IPS-18a (cell line): ENCODE measurements at regions not wholly inside any gene's neighbourhood (a gene's known extent, or its start where the extent isn't known, plus 50 kb on each side); places are given as distances from the start of the nearest gene placed in this dataset.
A peak's percentile ranks its signal among the peaks of the same experiment; 100 is the strongest.
"Not testable (repeated sequence)": the region's sequence is repeated elsewhere in the genome, so short reads cannot be mapped to it uniquely, and the experiment has no call there.

Experiments
- H3K27ac ChIP-seq: one replicate; pipeline ENCODE4 v1.5.1; 2013; ENCODE audit warnings: low read length
- H3K27me3 ChIP-seq: one replicate; pipeline ENCODE4 v1.6.1; 2013; ENCODE audit warnings: mild to moderate bottlenecking, low read length; ENCODE audit not compliant: control insufficient read depth, insufficient read depth
- H3K36me3 ChIP-seq: one replicate; pipeline ENCODE4 v1.6.1; 2013; ENCODE audit warnings: low read depth, low read length; ENCODE audit not compliant: control insufficient read depth
- H3K4me1 ChIP-seq: one replicate; pipeline ENCODE4 v1.6.1; 2013; ENCODE audit warnings: low read depth, low read length; ENCODE audit not compliant: control insufficient read depth
- H3K4me3 ChIP-seq: one replicate; pipeline ENCODE4 v1.5.1; 2013; ENCODE audit warnings: low read length
- H3K9ac ChIP-seq: one replicate; pipeline ENCODE4 v1.6.1; 2013; ENCODE audit warnings: mild to moderate bottlenecking, low read length, moderate library complexity
- H3K9me3 ChIP-seq: one replicate; pipeline ENCODE4 v1.6.1; 2013; ENCODE audit warnings: low read depth, low read length; ENCODE audit not compliant: control insufficient read depth

GRCh38 chr4:77263976-77264375 lies 107.0 kb downstream of the CCNG2 start:
- not testable (repeated sequence) for H3K27ac ChIP-seq, H3K9ac ChIP-seq, H3K4me1 ChIP-seq, H3K27me3 ChIP-seq, H3K9me3 ChIP-seq, H3K36me3 ChIP-seq, H3K4me3 ChIP-seq

GRCh38 chr4:77264826-77265225 lies 107.8 kb downstream of the CCNG2 start:
- no peak overlapping the region for H3K27ac ChIP-seq
- H3K4me1 ChIP-seq = no peaks in the 10 kb centered on the region
- H3K9me3 ChIP-seq = peaks cover 9% of the 10 kb centered on the region
- no peak overlapping the region for H3K4me3 ChIP-seq
- no peaks in the 10 kb centered on the region for H3K36me3 ChIP-seq
- no peaks in the 10 kb centered on the region for H3K27me3 ChIP-seq
- H3K9ac ChIP-seq = no peak overlapping the region

- Histone ChIP-seq H3K27me3 (no peaks in the 10 kb centered on the region), H3K27ac (no peak overlapping the region), H3K36me3 (no peaks in the 10 kb centered on the region), H3K9ac (no peak overlapping the region), H3K4me3 (no peak overlapping the region), H3K4me1 (no peaks in the 10 kb centered on the region), H3K9me3 (peaks cover 9% of the 10 kb centered on the region)
These were observed 111.1 kb downstream of the CCNG2 start for GRCh38 chr4:77268108-77268507.

GRCh38 chr4:77269505-77269904 lies 112.5 kb downstream of the CCNG2 start:
- H3K36me3 ChIP-seq = no peaks in the 10 kb centered on the region
- peaks cover 9% of the 10 kb centered on the region for H3K9me3 ChIP-seq
- no peak overlapping the region for H3K27ac ChIP-seq
- no peak overlapping the region for H3K4me3 ChIP-seq
- no peak overlapping the region for H3K9ac ChIP-seq
- no peaks in the 10 kb centered on the region for H3K27me3 ChIP-seq
- no peaks in the 10 kb centered on the region for H3K4me1 ChIP-seq

GRCh38 chr4:77273412-77273811 lies 116.4 kb downstream of the CCNG2 start:
- no peaks in the 10 kb centered on the region for H3K36me3 ChIP-seq
- H3K27ac ChIP-seq = no peak overlapping the region
- H3K4me1 ChIP-seq = no peaks in the 10 kb centered on the region
- no peaks in the 10 kb centered on the region for H3K9me3 ChIP-seq
- no peak overlapping the region for H3K4me3 ChIP-seq
- no peak overlapping the region for H3K9ac ChIP-seq
- H3K27me3 ChIP-seq = no peaks in the 10 kb centered on the region

- not testable (repeated sequence) for H3K9me3 ChIP-seq, H3K9ac ChIP-seq, H3K27me3 ChIP-seq, H3K4me3 ChIP-seq, H3K27ac ChIP-seq, H3K4me1 ChIP-seq, H3K36me3 ChIP-seq
These were observed 122.1 kb downstream of the CCNG2 start for GRCh38 chr4:77279114-77279513.

- no peaks in the 10 kb centered on the region for H3K9me3 ChIP-seq
- no peak overlapping the region for H3K4me3 ChIP-seq
- H3K27me3 ChIP-seq = no peaks in the 10 kb centered on the region
- H3K27ac ChIP-seq = no peak overlapping the region
- H3K4me1 ChIP-seq = no peaks in the 10 kb centered on the region
- H3K36me3 ChIP-seq = no peaks in the 10 kb centered on the region
- no peak overlapping the region for H3K9ac ChIP-seq
These were observed 125.3 kb downstream of the CCNG2 start for GRCh38 chr4:77282305-77282704.

GRCh38 chr4:77284036-77284435 lies 127.0 kb downstream of the CCNG2 start:
- H3K4me1 ChIP-seq = no peaks in the 10 kb centered on the region
- no peak overlapping the region for H3K9ac ChIP-seq
- no peak overlapping the region for H3K27ac ChIP-seq
- no peaks in the 10 kb centered on the region for H3K36me3 ChIP-seq
- no peaks in the 10 kb centered on the region for H3K9me3 ChIP-seq
- no peaks in the 10 kb centered on the region for H3K27me3 ChIP-seq
- H3K4me3 ChIP-seq = no peak overlapping the region

- no peaks in the 10 kb centered on the region for H3K27me3 ChIP-seq
- H3K36me3 ChIP-seq = no peaks in the 10 kb centered on the region
- H3K9ac ChIP-seq = no peak overlapping the region
- no peak overlapping the region for H3K27ac ChIP-seq
- no peaks in the 10 kb centered on the region for H3K9me3 ChIP-seq
- H3K4me1 ChIP-seq = no peaks in the 10 kb centered on the region
- no peak overlapping the region for H3K4me3 ChIP-seq
These were observed 129.9 kb downstream of the CCNG2 start for GRCh38 chr4:77286906-77287305.

- no peaks in the 10 kb centered on the region for H3K36me3 ChIP-seq
- H3K9ac ChIP-seq = no peak overlapping the region
- no peaks in the 10 kb centered on the region for H3K27me3 ChIP-seq
- no peaks in the 10 kb centered on the region for H3K9me3 ChIP-seq
- no peak overlapping the region for H3K4me3 ChIP-seq
- no peaks in the 10 kb centered on the region for H3K4me1 ChIP-seq
- H3K27ac ChIP-seq = no peak overlapping the region
These were observed 136.4 kb downstream of the CCNG2 start for GRCh38 chr4:77293426-77293825.

GRCh38 chr4:77300996-77301395 lies 144.0 kb downstream of the CCNG2 start:
- not testable (repeated sequence) for H3K9me3 ChIP-seq, H3K36me3 ChIP-seq, H3K9ac ChIP-seq, H3K4me1 ChIP-seq, H3K27ac ChIP-seq, H3K27me3 ChIP-seq
- peak overlapping the region; percentile 14 for H3K4me3 ChIP-seq

- H3K4me1 ChIP-seq = peaks cover 6% of the 10 kb centered on the region
These were observed 148.8 kb downstream of the CCNG2 start for GRCh38 chr4:77305766-77306165.

More at GRCh38 chr4:77305766-77306165, 148.8 kb downstream of the CCNG2 start:
- Histone ChIP-seq H3K4me3 (no peak overlapping the region), H3K27ac (no peak overlapping the region), H3K9me3 (no peaks in the 10 kb centered on the region), H3K27me3 (no peaks in the 10 kb centered on the region), H3K36me3 (no peaks in the 10 kb centered on the region), H3K9ac (no peak overlapping the region)
